Panc1 (cell line): ENCODE measurements at regions not wholly inside any gene's neighbourhood (a gene's known extent, or its start where the extent isn't known, plus 50 kb on each side); places are given as distances from the start of the nearest gene placed in this dataset.

Source experiments
- POLR2AphosphoS5 ChIP-seq: IDR thresholded peaks from 2 replicates; pipeline ENCODE4 v1.6.1; 2012; ENCODE audit warnings: mild to moderate bottlenecking, low read depth, low read length, moderate library complexity
- TCF7L2 ChIP-seq: IDR thresholded peaks from 2 replicates; pipeline ENCODE4 v1.6.1; 2011; ENCODE audit warnings: mild to moderate bottlenecking, low read depth, low read length, inconsistent platforms
- TF ChIP-seq, protein P1 (sequence below): fragments of 450-650 bp; IDR thresholded peaks from 2 replicates; pipeline ENCODE4 v1.5.1; 2017; ENCODE audit warnings: mild to moderate bottlenecking
- TF ChIP-seq, protein P2 (sequence below), 2 experiments: IDR thresholded peaks; 2 replicates each; pipeline ENCODE4 v1.6.1; 2011 to 2012; ENCODE audit warnings: low read depth in 2 of 2, control low read depth in 1 of 2, low read length in 1 of 2, mild to moderate bottlenecking in 1 of 2, moderate library complexity in 1 of 2; ENCODE audit not compliant: insufficient read depth in 1 of 2

DNA sequence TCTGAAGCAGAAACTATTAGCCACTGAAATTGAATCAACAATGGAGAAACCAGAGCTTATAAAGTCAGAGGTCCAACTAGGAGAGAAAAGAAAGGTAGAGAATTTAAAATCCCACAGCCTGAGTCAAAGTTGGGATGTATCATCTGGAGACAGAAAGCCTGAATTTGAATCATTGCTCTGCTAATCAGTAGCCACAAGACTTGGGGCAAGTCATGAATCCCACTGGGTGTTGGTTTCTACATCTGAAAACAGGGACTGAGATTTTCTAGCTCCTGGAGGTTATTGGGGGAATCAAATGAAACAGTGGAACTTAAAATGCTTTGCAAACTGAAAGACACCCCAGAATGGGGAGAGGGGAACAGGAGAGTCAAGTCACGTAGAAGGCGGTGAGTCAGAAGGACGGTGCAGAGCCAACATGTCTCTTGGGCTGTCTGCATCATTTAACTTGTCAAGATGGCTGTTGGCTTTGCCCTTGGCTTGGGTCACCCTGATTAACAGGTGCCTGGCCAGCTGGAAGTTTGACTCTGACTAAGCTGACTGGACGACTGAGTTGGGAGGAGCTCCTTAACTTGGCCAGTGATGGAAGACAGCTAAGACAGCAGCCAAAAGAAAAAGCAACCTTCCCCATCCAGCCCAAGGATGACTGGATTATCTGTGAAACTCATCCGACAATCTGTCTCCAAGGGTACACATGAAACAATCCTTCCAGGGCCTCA, 60.6 kb upstream of the ADRA1B start:
- TF ChIP-seq POLR2AphosphoS5 (no peak), TCF7L2 (no peak)
- TF ChIP-seq, protein P1, sequence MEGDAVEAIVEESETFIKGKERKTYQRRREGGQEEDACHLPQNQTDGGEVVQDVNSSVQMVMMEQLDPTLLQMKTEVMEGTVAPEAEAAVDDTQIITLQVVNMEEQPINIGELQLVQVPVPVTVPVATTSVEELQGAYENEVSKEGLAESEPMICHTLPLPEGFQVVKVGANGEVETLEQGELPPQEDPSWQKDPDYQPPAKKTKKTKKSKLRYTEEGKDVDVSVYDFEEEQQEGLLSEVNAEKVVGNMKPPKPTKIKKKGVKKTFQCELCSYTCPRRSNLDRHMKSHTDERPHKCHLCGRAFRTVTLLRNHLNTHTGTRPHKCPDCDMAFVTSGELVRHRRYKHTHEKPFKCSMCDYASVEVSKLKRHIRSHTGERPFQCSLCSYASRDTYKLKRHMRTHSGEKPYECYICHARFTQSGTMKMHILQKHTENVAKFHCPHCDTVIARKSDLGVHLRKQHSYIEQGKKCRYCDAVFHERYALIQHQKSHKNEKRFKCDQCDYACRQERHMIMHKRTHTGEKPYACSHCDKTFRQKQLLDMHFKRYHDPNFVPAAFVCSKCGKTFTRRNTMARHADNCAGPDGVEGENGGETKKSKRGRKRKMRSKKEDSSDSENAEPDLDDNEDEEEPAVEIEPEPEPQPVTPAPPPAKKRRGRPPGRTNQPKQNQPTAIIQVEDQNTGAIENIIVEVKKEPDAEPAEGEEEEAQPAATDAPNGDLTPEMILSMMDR: no peak
- TF ChIP-seq, protein P2, sequence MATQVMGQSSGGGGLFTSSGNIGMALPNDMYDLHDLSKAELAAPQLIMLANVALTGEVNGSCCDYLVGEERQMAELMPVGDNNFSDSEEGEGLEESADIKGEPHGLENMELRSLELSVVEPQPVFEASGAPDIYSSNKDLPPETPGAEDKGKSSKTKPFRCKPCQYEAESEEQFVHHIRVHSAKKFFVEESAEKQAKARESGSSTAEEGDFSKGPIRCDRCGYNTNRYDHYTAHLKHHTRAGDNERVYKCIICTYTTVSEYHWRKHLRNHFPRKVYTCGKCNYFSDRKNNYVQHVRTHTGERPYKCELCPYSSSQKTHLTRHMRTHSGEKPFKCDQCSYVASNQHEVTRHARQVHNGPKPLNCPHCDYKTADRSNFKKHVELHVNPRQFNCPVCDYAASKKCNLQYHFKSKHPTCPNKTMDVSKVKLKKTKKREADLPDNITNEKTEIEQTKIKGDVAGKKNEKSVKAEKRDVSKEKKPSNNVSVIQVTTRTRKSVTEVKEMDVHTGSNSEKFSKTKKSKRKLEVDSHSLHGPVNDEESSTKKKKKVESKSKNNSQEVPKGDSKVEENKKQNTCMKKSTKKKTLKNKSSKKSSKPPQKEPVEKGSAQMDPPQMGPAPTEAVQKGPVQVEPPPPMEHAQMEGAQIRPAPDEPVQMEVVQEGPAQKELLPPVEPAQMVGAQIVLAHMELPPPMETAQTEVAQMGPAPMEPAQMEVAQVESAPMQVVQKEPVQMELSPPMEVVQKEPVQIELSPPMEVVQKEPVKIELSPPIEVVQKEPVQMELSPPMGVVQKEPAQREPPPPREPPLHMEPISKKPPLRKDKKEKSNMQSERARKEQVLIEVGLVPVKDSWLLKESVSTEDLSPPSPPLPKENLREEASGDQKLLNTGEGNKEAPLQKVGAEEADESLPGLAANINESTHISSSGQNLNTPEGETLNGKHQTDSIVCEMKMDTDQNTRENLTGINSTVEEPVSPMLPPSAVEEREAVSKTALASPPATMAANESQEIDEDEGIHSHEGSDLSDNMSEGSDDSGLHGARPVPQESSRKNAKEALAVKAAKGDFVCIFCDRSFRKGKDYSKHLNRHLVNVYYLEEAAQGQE (IDR thresholded peaks at IDR 0.05; ENCODE audit: insufficient read depth in 1 of 2, low read depth in 2 of 2, low read length in 1 of 2): no peak
